Right atrium auricular region (tissue), 2 donors: ENCODE measurements at regions not wholly inside any gene's neighbourhood (a gene's known extent, or its start where the extent isn't known, plus 50 kb on each side); places are given as distances from the start of the nearest gene placed in this dataset.

Experiments used
- DNase-seq: peaks from one replicate; pipeline ENCODE4 v3.0.0-alpha.2; 2019; ENCODE audit warnings: low spot score
- H3K27ac ChIP-seq, 2 donors: fragments of 200-600 bp; sonication (generic); 1 replicate in 1 of 2; 2 replicates in 1 of 2; pipeline ENCODE4 v1.5.1; 2016 to 2019
- H3K27me3 ChIP-seq, 2 donors: fragments of 200-600 bp; sonication (generic); one replicate each; pipeline versions ENCODE4 v1.5.1 to v1.6.0; 2017 to 2019
- H3K36me3 ChIP-seq: fragments of 200-600 bp; sonication (generic); one replicate; pipeline ENCODE4 v1.5.1; 2016
- H3K4me1 ChIP-seq, 2 donors: fragments of 200-600 bp; sonication (generic); one replicate each; pipeline versions ENCODE4 v1.5.1 to v1.6.0; 2017 to 2019
- H3K4me3 ChIP-seq, 2 donors: fragments of 200-600 bp; sonication (generic); 1 replicate in 1 of 2; 2 replicates in 1 of 2; pipeline ENCODE4 v1.5.1; 2017 to 2019; ENCODE audit warnings: mild to moderate bottlenecking in 1 of 2, moderate library complexity in 1 of 2
- H3K9me3 ChIP-seq, 2 donors: fragments of 200-600 bp; sonication (generic); one replicate each; pipeline ENCODE4 v1.5.1; 2019
- CTCF ChIP-seq, 2 donors: fragments of 200-600 bp; sonication (generic); IDR thresholded peaks; one replicate each; pipeline ENCODE4 v1.5.1; 2019; ENCODE audit warnings: antibody characterized with exemption in 2 of 2

- Histone ChIP-seq H3K27me3 (no peaks in the 10 kb centered on the region), H3K27ac (no peak overlapping the region), H3K4me3 (no peak overlapping the region), H3K9me3 (no peaks in the 10 kb centered on the region), H3K36me3 (no peaks in the 10 kb centered on the region), H3K4me1 (no peaks in the 10 kb centered on the region)
- no peak for TF ChIP-seq CTCF (IDR thresholded peaks at IDR 0.05)
- no peak for DNase-seq
Measured at GRCh38 chr7:1357601-1358271, 101.5 kb downstream of the MICALL2 start.

GRCh38 chr7:1358376-1359050 lies 100.8 kb downstream of the MICALL2 start:
- no peak for TF ChIP-seq CTCF (IDR thresholded peaks at IDR 0.05)
- H3K9me3 ChIP-seq = no peaks in the 10 kb centered on the region
- H3K27ac ChIP-seq = no peak overlapping the region
- H3K4me1 ChIP-seq = no peaks in the 10 kb centered on the region
- no peak for DNase-seq
- H3K36me3 ChIP-seq = no peaks in the 10 kb centered on the region
- H3K27me3 ChIP-seq = no peaks in the 10 kb centered on the region
- H3K4me3 ChIP-seq = no peak overlapping the region

- no peaks in the 10 kb centered on the region for H3K36me3 ChIP-seq
- H3K27ac ChIP-seq = no peak overlapping the region
- DNase-seq = no peak
- H3K27me3 ChIP-seq = no peaks in the 10 kb centered on the region
- no peak overlapping the region for H3K4me3 ChIP-seq
- no peaks in the 10 kb centered on the region for H3K9me3 ChIP-seq
- TF ChIP-seq CTCF (IDR thresholded peaks at IDR 0.05) = no peak
- no peaks in the 10 kb centered on the region for H3K4me1 ChIP-seq
Measured at GRCh38 chr7:1359051-1359400, 100.2 kb downstream of the MICALL2 start.

GRCh38 chr7:1359681-1360485 lies 99.4 kb downstream of the MICALL2 start:
- Histone ChIP-seq H3K4me1 (no peaks in the 10 kb centered on the region), H3K4me3 (no peak overlapping the region), H3K27me3 (no peaks in the 10 kb centered on the region), H3K9me3 (no peaks in the 10 kb centered on the region), H3K36me3 (no peaks in the 10 kb centered on the region), H3K27ac (no peak overlapping the region)
- TF ChIP-seq CTCF (IDR thresholded peaks at IDR 0.05) = no peak
- DNase-seq = no peak

- H3K27me3 ChIP-seq = no peaks in the 10 kb centered on the region
- DNase-seq = no peak
Measured at GRCh38 chr7:1360521-1360971, 98.7 kb downstream of the MICALL2 start.

More at GRCh38 chr7:1360521-1360971, 98.7 kb downstream of the MICALL2 start:
- no peak for TF ChIP-seq CTCF (IDR thresholded peaks at IDR 0.05)
- H3K4me3 ChIP-seq = no peak overlapping the region
- no peak overlapping the region for H3K27ac ChIP-seq
- no peaks in the 10 kb centered on the region for H3K9me3 ChIP-seq
- no peaks in the 10 kb centered on the region for H3K36me3 ChIP-seq
- no peaks in the 10 kb centered on the region for H3K4me1 ChIP-seq
